ENCODE measurements at regions not wholly inside any gene's neighbourhood (a gene's known extent, or its start where the extent isn't known, plus 50 kb on each side); places are given as distances from the start of the nearest gene placed in this dataset.

- no peak overlapping the region for H3K27ac ChIP-seq (ENCODE audit: low read length)
- no peaks in the 10 kb centered on the region for H3K27me3 ChIP-seq (ENCODE audit: control insufficient read depth, insufficient read depth, low read length)
- no peaks in the 10 kb centered on the region for H3K4me1 ChIP-seq (ENCODE audit: control insufficient read depth, insufficient read depth, low read length)
- no peak overlapping the region for H3K4me3 ChIP-seq (ENCODE audit: low read length)
- DNase-seq, result no peak
- no peaks in the 10 kb centered on the region for H3K9me3 ChIP-seq (replicated peaks; ENCODE audit: control insufficient read depth, low read depth, low read length)
- no peaks in the 10 kb centered on the region for H3K36me3 ChIP-seq (ENCODE audit: control insufficient read depth, insufficient read depth, low read length)
- WGBS (ENCODE audit: insufficient coverage), result no CpG with 5 or more reads among the region's 5 CpGs
Measured at GRCh38 chr3:22121068-22121701, 370.2 kb upstream of the ZNF385D start.

DNA sequence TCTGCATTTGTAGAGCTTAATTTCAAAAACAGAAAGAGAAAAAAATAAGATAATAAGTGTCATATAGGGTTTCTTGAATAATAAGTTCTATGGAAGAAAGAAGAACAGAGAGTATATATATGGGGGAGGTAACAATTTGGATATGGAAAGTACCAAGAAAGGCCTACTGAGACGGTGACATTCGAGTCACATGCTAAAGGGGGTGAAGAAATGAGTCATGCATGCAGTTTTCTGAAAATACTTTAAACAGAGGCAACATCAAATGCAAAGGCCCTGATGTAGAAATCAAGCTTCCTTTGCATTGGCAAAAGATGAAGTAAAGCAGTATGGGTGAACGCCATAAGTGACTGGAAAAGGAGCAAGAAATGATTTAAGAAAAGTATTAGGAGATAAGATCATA is 371.6 kb upstream of the ZNF385D start:
- H3K9me3 ChIP-seq (replicated peaks; ENCODE audit: control insufficient read depth, low read depth, low read length), result no peaks in the 10 kb centered on the region
- no peak overlapping the region for H3K4me3 ChIP-seq (ENCODE audit: low read length)
- no peaks in the 10 kb centered on the region for H3K4me1 ChIP-seq (ENCODE audit: control insufficient read depth, insufficient read depth, low read length)
- DNase-seq, result no peak
- H3K27me3 ChIP-seq (ENCODE audit: control insufficient read depth, insufficient read depth, low read length), result no peaks in the 10 kb centered on the region
- no peak overlapping the region for H3K27ac ChIP-seq (ENCODE audit: low read length)
- no peaks in the 10 kb centered on the region for H3K36me3 ChIP-seq (ENCODE audit: control insufficient read depth, insufficient read depth, low read length)
- whole genome bisulfite sequencing (ENCODE audit: insufficient coverage), result 82% methylated on average over 2 of the region's 3 CpGs

- H3K36me3 ChIP-seq (ENCODE audit: control insufficient read depth, insufficient read depth, low read length), result no peaks in the 10 kb centered on the region
- H3K9me3 ChIP-seq (replicated peaks; ENCODE audit: control insufficient read depth, low read depth, low read length), result no peaks in the 10 kb centered on the region
- H3K27ac ChIP-seq (ENCODE audit: low read length), result no peak overlapping the region
- 100% methylated on average over 1 of the region's 2 CpGs for WGBS (ENCODE audit: insufficient coverage)
- H3K4me3 ChIP-seq (ENCODE audit: low read length), result no peak overlapping the region
- no peaks in the 10 kb centered on the region for H3K4me1 ChIP-seq (ENCODE audit: control insufficient read depth, insufficient read depth, low read length)
- DNase-seq, result no peak
- no peaks in the 10 kb centered on the region for H3K27me3 ChIP-seq (ENCODE audit: control insufficient read depth, insufficient read depth, low read length)
Measured at GRCh38 chr3:22129101-22129500, 378.1 kb upstream of the ZNF385D start.

GRCh38 chr3:22141769-22142168 is 390.8 kb upstream of the ZNF385D start:
- no peaks in the 10 kb centered on the region for H3K27me3 ChIP-seq (ENCODE audit: control insufficient read depth, insufficient read depth, low read length)
- no peaks in the 10 kb centered on the region for H3K9me3 ChIP-seq (replicated peaks; ENCODE audit: control insufficient read depth, low read depth, low read length)
- H3K36me3 ChIP-seq (ENCODE audit: control insufficient read depth, insufficient read depth, low read length), result no peaks in the 10 kb centered on the region
- WGBS (ENCODE audit: insufficient coverage), result 80% methylated on average over 1 of the region's 2 CpGs
- H3K27ac ChIP-seq (ENCODE audit: low read length), result no peak overlapping the region
- no peaks in the 10 kb centered on the region for H3K4me1 ChIP-seq (ENCODE audit: control insufficient read depth, insufficient read depth, low read length)
- DNase-seq, result no peak
- H3K4me3 ChIP-seq (ENCODE audit: low read length), result no peak overlapping the region

GRCh38 chr3:22147161-22147560 is 396.2 kb upstream of the ZNF385D start:
- DNase-seq, result no peak
- Histone ChIP-seq H3K36me3 (ENCODE audit: control insufficient read depth, insufficient read depth, low read length) (no peaks in the 10 kb centered on the region), H3K27ac (ENCODE audit: low read length) (no peak overlapping the region), H3K9me3 (replicated peaks; ENCODE audit: control insufficient read depth, low read depth, low read length) (no peaks in the 10 kb centered on the region), H3K4me1 (ENCODE audit: control insufficient read depth, insufficient read depth, low read length) (no peaks in the 10 kb centered on the region), H3K27me3 (ENCODE audit: control insufficient read depth, insufficient read depth, low read length) (no peaks in the 10 kb centered on the region), H3K4me3 (ENCODE audit: low read length) (no peak overlapping the region)
- WGBS (ENCODE audit: insufficient coverage), result 73% methylated on average over 2 of the region's 3 CpGs

DNA sequence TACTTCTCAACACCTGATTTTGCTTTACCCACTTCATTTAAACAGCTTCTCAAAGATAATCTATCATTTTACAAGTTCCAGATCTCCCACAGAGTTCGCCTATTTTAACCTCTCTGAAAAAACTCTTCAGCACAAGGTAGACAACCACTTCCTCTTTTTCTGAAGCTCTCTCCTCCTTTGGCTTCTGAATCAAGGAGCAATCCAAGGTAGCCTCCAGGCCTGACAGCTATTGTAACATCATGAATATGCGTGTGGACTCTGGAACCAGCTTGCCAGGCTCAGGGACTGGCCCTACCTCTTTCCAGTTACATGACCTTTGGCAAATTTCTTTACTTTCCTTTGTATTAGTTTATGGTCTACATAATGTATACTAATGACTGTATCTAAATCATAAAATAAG is 405.9 kb upstream of the ZNF385D start:
- no peak overlapping the region for H3K27ac ChIP-seq (ENCODE audit: low read length)
- H3K9me3 ChIP-seq (replicated peaks; ENCODE audit: control insufficient read depth, low read depth, low read length), result no peaks in the 10 kb centered on the region
- no peaks in the 10 kb centered on the region for H3K27me3 ChIP-seq (ENCODE audit: control insufficient read depth, insufficient read depth, low read length)
- no peaks in the 10 kb centered on the region for H3K36me3 ChIP-seq (ENCODE audit: control insufficient read depth, insufficient read depth, low read length)
- 40% methylated on average over 1 of the region's 2 CpGs for WGBS (ENCODE audit: insufficient coverage)
- H3K4me1 ChIP-seq (ENCODE audit: control insufficient read depth, insufficient read depth, low read length), result no peaks in the 10 kb centered on the region
- DNase-seq, result no peak
- no peak overlapping the region for H3K4me3 ChIP-seq (ENCODE audit: low read length)

GRCh38 chr3:22157848-22158247 is 406.8 kb upstream of the ZNF385D start:
- WGBS (ENCODE audit: insufficient coverage), result no CpG with 5 or more reads among the region's 4 CpGs
- DNase-seq, result peak; percentile 43

GRCh38 chr3:22159004-22159695 is 408.1 kb upstream of the ZNF385D start:
- no peaks in the 10 kb centered on the region for H3K36me3 ChIP-seq (ENCODE audit: control insufficient read depth, insufficient read depth, low read length)
- peak; percentile 6 for DNase-seq
- 86% methylated on average over 1 of the region's 5 CpGs for WGBS (ENCODE audit: insufficient coverage)
- no peaks in the 10 kb centered on the region for H3K4me1 ChIP-seq (ENCODE audit: control insufficient read depth, insufficient read depth, low read length)
- no peaks in the 10 kb centered on the region for H3K27me3 ChIP-seq (ENCODE audit: control insufficient read depth, insufficient read depth, low read length)
- no peak overlapping the region for H3K4me3 ChIP-seq (ENCODE audit: low read length)
- no peak overlapping the region for H3K27ac ChIP-seq (ENCODE audit: low read length)
- H3K9me3 ChIP-seq (replicated peaks; ENCODE audit: control insufficient read depth, low read depth, low read length), result no peaks in the 10 kb centered on the region

More at GRCh38 chr3:22157848-22158247, 406.8 kb upstream of the ZNF385D start:
- Histone ChIP-seq H3K4me1 (ENCODE audit: control insufficient read depth, insufficient read depth, low read length) (no peaks in the 10 kb centered on the region), H3K27ac (ENCODE audit: low read length) (no peak overlapping the region), H3K4me3 (ENCODE audit: low read length) (no peak overlapping the region), H3K36me3 (ENCODE audit: control insufficient read depth, insufficient read depth, low read length) (no peaks in the 10 kb centered on the region), H3K9me3 (replicated peaks; ENCODE audit: control insufficient read depth, low read depth, low read length) (no peaks in the 10 kb centered on the region), H3K27me3 (ENCODE audit: control insufficient read depth, insufficient read depth, low read length) (no peaks in the 10 kb centered on the region)

GRCh38 chr3:22161315-22161714 is 410.3 kb upstream of the ZNF385D start:
- Histone ChIP-seq H3K27ac (ENCODE audit: low read length) (no peak overlapping the region), H3K27me3 (ENCODE audit: control insufficient read depth, insufficient read depth, low read length) (no peaks in the 10 kb centered on the region), H3K9me3 (replicated peaks; ENCODE audit: control insufficient read depth, low read depth, low read length) (no peaks in the 10 kb centered on the region), H3K4me1 (ENCODE audit: control insufficient read depth, insufficient read depth, low read length) (no peaks in the 10 kb centered on the region), H3K36me3 (ENCODE audit: control insufficient read depth, insufficient read depth, low read length) (no peaks in the 10 kb centered on the region), H3K4me3 (ENCODE audit: low read length) (no peak overlapping the region)
- DNase-seq, result no peak

DNA sequence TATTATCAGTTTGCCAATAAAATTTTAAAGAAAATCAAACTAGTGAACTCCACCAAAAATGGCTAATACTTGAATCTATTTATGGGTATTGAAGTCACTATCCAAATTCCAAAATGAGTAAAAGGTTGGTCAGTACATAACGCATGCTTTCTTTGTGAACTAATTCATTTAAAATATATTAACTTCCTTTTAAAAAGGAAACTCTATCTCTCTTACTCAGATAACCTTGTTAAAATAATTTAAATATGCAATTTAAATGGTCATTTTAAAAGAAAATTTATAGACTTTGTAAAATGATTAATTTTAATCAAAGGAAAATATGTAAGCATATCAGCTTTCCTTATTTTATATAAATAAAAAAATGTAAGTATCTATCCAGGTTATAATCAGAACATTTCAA is 419.4 kb upstream of the ZNF385D start:
- no peak for DNase-seq
- Histone ChIP-seq H3K9me3 (replicated peaks; ENCODE audit: control insufficient read depth, low read depth, low read length) (no peaks in the 10 kb centered on the region), H3K4me1 (ENCODE audit: control insufficient read depth, insufficient read depth, low read length) (no peaks in the 10 kb centered on the region), H3K36me3 (ENCODE audit: control insufficient read depth, insufficient read depth, low read length) (no peaks in the 10 kb centered on the region), H3K27me3 (ENCODE audit: control insufficient read depth, insufficient read depth, low read length) (no peaks in the 10 kb centered on the region), H3K4me3 (ENCODE audit: low read length) (no peak overlapping the region), H3K27ac (ENCODE audit: low read length) (no peak overlapping the region)
- WGBS (ENCODE audit: insufficient coverage), result no CpG with 5 or more reads among the region's 1 CpG
